Prostate gland (tissue), 2 donors: ENCODE measurements at regions not wholly inside any gene's neighbourhood (a gene's known extent, or its start where the extent isn't known, plus 50 kb on each side); places are given as distances from the start of the nearest gene placed in this dataset.

Source experiments
- CTCF ChIP-seq, 4 experiments: fragments of 200-600 bp in 2 of 4; fragments of 450-650 bp in 2 of 4; sonication (generic) in 2 of 4; IDR thresholded peaks; 1 replicate in 3 of 4; 2 replicates in 1 of 4; pipeline ENCODE4 v1.5.1; 2016 to 2019; ENCODE audit warnings: antibody characterized with exemption in 4 of 4, mild to moderate bottlenecking in 2 of 4, moderate library complexity in 2 of 4
- POLR2A ChIP-seq: fragments of 450-650 bp; IDR thresholded peaks from one replicate; pipeline ENCODE4 v1.6.1; 2016; ENCODE audit warnings: antibody characterized with exemption, mild to moderate bottlenecking
- POLR2AphosphoS5 ChIP-seq: sonication (generic); formaldehyde crosslinking; IDR thresholded peaks from one replicate; pipeline ENCODE4 v1.6.1; 2017; ENCODE audit warnings: antibody characterized with exemption

DNA sequence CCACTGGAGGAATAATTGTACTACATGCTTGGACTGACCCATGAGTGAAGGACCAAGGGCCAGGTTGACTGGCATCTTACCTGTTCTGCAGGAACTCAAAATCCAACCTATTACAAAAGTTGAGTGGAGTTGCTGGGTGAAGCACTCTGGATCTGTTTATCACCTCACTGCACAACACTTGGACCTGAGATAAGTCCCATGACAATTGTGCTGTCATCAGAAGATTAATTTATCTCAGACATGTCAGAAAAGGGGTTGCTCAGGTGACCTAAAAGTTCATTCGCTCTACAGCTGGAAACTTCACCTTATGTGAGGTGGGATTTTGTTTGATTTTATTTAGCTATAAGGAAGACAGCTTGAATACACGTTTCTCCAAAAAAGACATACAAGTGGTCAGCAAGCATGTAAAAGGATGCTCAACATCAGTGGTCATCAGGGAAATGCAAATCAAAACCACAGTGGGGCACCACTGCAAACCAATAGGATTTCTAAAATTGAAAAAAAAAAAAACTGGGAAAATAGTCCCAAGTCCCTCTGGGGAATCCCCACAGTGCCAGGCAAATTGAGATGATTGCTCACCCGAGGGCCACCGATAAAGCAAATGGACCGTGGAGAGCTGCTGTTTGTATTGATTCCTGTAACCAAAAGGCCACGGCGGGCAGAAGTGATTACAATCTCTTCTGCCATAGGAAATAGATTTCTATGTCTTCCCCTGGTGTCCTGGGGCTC, 65.8 kb upstream of the SLC35F5 start:
- TF ChIP-seq POLR2AphosphoS5 (no peak), CTCF (IDR thresholded peaks at IDR 0.05) (no peak), POLR2A (no peak)
